ENCODE measurements at regions not wholly inside any gene's neighbourhood (a gene's known extent, or its start where the extent isn't known, plus 50 kb on each side); places are given as distances from the start of the nearest gene placed in this dataset.

DNA sequence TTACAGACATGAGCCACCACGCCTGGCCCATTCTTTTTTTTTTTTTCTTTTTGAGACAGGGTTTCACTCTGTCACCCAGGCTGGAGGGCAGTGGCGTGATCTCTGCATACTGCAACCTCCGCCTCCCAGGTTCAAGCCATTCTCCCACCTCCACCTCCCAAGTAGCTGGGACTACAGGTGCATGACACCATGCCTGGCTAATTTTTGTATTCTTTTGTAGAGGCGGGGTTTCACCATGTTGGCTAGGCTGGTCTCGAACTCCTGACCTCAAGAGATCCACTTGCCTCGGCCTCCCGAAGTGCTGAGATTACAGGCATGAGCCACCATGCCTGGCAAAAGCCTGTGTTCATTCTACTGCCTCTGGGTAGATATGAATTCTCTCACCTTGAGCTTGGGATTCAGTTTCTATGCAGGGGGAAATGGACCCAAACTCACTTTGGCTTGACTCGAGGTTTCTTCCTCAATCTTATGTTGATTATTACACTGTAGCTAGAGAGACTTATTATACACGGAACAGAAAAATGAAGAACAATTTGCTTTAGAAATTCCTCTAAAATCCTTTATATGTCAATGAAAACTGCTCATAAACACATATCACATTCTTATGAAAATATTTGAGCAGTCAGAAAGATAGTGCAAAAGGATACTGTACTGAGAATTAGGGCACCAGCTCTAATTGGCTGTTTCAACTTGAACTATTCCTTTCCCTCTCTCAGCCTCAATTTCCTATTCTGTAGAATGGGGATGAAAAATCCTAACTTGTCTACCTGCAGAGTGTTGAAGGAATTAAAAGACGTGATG lies 252.3 kb downstream of the MYCN start:
- H3K4me1 ChIP-seq, result no peaks in the 10 kb centered on the region
- no peak overlapping the region for H3K4me3 ChIP-seq
- H3K9me3 ChIP-seq, result no peaks in the 10 kb centered on the region
- no peak for DNase-seq (ENCODE audit: extremely low spot score in 2 of 2)
- intact Hi-C loops (cut with DNase I), result no loop called here
- H3K27ac ChIP-seq, result no peak overlapping the region
- H3K36me3 ChIP-seq, result no peaks in the 10 kb centered on the region
- H3K27me3 ChIP-seq, result no peaks in the 10 kb centered on the region
- TF ChIP-seq CTCF (IDR thresholded peaks at IDR 0.05) (no peak), POLR2A (IDR thresholded peaks at IDR 0.05) (no peak), POLR2AphosphoS5 (IDR thresholded peaks at IDR 0.05; ENCODE audit: insufficient read depth in 1 of 2, low read depth in 1 of 2) (no peak)

- H3K27me3 ChIP-seq, result no peaks in the 10 kb centered on the region
- H3K36me3 ChIP-seq, result no peaks in the 10 kb centered on the region
- H3K27ac ChIP-seq, result no peak overlapping the region
- TF ChIP-seq POLR2AphosphoS5 (IDR thresholded peaks at IDR 0.05; ENCODE audit: insufficient read depth in 1 of 2, low read depth in 1 of 2) (no peak), CTCF (IDR thresholded peaks at IDR 0.05) (no peak), POLR2A (IDR thresholded peaks at IDR 0.05) (no peak)
- H3K9me3 ChIP-seq, result no peaks in the 10 kb centered on the region
- no peak for DNase-seq (ENCODE audit: extremely low spot score in 2 of 2)
- H3K4me1 ChIP-seq, result no peaks in the 10 kb centered on the region
- intact Hi-C loops (cut with DNase I), result no loop called here
- H3K4me3 ChIP-seq, result no peak overlapping the region
These were observed 251.3 kb downstream of the MYCN start for GRCh38 chr2:16191431-16192200.

DNA sequence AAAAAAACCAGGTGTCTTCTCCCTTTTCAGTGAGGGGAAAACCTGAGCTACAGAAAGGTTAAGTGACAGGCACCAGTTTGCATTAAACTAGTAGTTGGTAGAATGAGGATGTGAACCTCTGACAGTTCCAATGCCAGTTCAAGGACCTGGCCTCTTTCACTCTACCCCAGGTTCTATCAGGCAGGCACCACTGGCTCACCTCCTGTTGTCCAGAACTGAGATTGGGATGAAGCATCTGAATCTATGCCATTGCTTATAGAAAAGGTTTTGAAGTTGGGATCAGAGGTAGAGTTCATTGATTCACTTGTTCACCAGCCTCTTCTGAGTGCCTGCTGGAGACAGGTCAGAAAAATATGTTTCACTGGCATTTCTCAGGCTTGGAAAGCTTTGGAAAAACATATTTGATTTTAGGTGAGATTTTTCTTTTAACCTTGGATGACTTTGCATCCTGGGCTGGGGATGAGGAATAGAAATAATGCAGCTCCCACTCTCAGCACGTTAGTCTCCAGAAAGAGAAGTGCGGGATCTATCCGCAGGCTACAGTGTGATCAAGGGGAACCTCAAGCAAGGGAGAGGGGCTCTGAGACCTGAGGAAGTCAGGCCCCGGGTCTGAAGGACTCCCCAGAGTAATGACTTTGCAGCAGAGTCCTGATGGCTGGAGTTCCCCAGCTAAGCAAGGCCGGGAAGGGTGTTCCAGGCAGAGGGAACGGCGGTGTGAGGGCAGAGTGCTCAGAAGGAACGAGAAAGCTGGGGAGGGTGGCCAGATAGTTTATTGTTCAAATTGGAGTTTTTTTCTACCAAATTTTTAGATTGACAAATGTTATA lies 250.3 kb downstream of the MYCN start:
- intact Hi-C loops (cut with DNase I), result no loop called here
- H3K4me1 ChIP-seq, result no peaks in the 10 kb centered on the region
- H3K27ac ChIP-seq, result no peak overlapping the region
- H3K4me3 ChIP-seq, result no peak overlapping the region
- no peaks in the 10 kb centered on the region for H3K27me3 ChIP-seq
- no peaks in the 10 kb centered on the region for H3K9me3 ChIP-seq
- TF ChIP-seq POLR2AphosphoS5 (IDR thresholded peaks at IDR 0.05; ENCODE audit: insufficient read depth in 1 of 2, low read depth in 1 of 2), result no peak
- TF ChIP-seq CTCF (IDR thresholded peaks at IDR 0.05), result no peak
- TF ChIP-seq POLR2A (IDR thresholded peaks at IDR 0.05), result no peak
- H3K36me3 ChIP-seq, result no peaks in the 10 kb centered on the region
- DNase-seq (ENCODE audit: extremely low spot score in 2 of 2), result no peak

DNA sequence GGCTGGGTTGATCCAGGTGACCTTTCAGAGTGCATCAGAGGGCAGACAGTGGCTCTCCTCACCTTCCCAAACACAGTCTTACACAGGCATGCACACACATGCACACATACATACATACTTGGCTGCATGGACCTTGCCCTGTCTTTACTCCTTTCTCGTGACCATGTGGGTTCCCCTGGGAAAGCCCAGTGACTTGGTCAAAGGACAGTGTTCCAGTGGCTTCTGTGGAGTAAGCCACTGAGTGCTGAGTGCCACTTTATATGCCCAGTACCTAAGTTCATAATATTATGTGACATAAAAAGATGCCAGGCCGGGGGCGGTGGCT lies 249.4 kb downstream of the MYCN start:
- intact Hi-C loops (cut with DNase I), result no loop called here
- H3K27ac ChIP-seq, result no peak overlapping the region

More for the DNA sequence above, 249.4 kb downstream of the MYCN start:
- TF ChIP-seq POLR2AphosphoS5 (IDR thresholded peaks at IDR 0.05; ENCODE audit: insufficient read depth in 1 of 2, low read depth in 1 of 2), result no peak
- TF ChIP-seq CTCF (IDR thresholded peaks at IDR 0.05), result no peak
- TF ChIP-seq POLR2A (IDR thresholded peaks at IDR 0.05), result no peak
- Histone ChIP-seq H3K4me3 (no peak overlapping the region), H3K9me3 (no peaks in the 10 kb centered on the region), H3K27me3 (no peaks in the 10 kb centered on the region), H3K36me3 (no peaks in the 10 kb centered on the region), H3K4me1 (no peaks in the 10 kb centered on the region)
- DNase-seq (ENCODE audit: extremely low spot score in 2 of 2), result no peak
